K562 (cell line): ENCODE measurements at regions not wholly inside any gene's neighbourhood (a gene's known extent, or its start where the extent isn't known, plus 50 kb on each side); places are given as distances from the start of the nearest gene placed in this dataset.

Experiments used
- FOXP4 ChIP-seq: sonication (generic); formaldehyde crosslinking; IDR thresholded peaks from 2 replicates; pipeline ENCODE4 v1.8.0; 2022; ENCODE audit warnings: mild to moderate bottlenecking, missing genetic modification reagents, borderline replicate concordance
- NRF1 ChIP-seq, 2 experiments: fragments of 450-650 bp; IDR thresholded peaks in 1 of 2; conservative IDR thresholded peaks in 1 of 2; 2 replicates each; pipeline ENCODE4 v1.6.1; 2014; ENCODE audit warnings: mild to moderate bottlenecking in 2 of 2
- SETDB1 ChIP-seq: IDR thresholded peaks from one replicate; pipeline ENCODE4 v1.6.1; 2012; ENCODE audit warnings: low read length, control low read depth, inconsistent platforms
- TFE3 ChIP-seq: fragments of 450-650 bp; formaldehyde crosslinking; IDR thresholded peaks from 2 replicates; pipeline ENCODE4 v1.4.0; 2020; ENCODE audit warnings: mild to moderate bottlenecking, mixed read lengths
- ZHX1 ChIP-seq: fragments of 150-350 bp; conservative IDR thresholded peaks from 2 replicates; pipeline ENCODE4 v1.6.1; 2014; ENCODE audit warnings: low read length
- ZNF41 ChIP-seq: fragments of 250-450 bp; sonication (Bioruptor Pico); conservative IDR thresholded peaks from 2 replicates; pipeline ENCODE4 v1.4.0; 2020; ENCODE audit warnings: mild to moderate bottlenecking

GRCh38 chr7:106773228-106773627, 91.9 kb upstream of the PIK3CG start (continued):
- TF ChIP-seq FOXP4 (CRISPR knock-in tag) (no peak), ZHX1 (no peak), NRF1 (conservative IDR thresholded peaks at IDR 0.05 in 1 of 2, IDR thresholded peaks at IDR 0.05 in 1 of 2) (no peak), SETDB1 (no peak), TFE3 (CRISPR knock-in tag) (peak; percentile 36), ZNF41 (no peak)
